Ascending aorta (tissue), 2 donors: ENCODE measurements at regions not wholly inside any gene's neighbourhood (a gene's known extent, or its start where the extent isn't known, plus 50 kb on each side); places are given as distances from the start of the nearest gene placed in this dataset.

Experiments
- DNase-seq, 2 donors: peaks; one replicate each; pipeline ENCODE4 v3.0.0-alpha.2; 2019; ENCODE audit warnings: low spot score in 2 of 2
- H3K27ac ChIP-seq, 2 donors: fragments of 200-600 bp; sonication (generic); one replicate each; pipeline ENCODE4 v1.5.1; 2016 to 2017; ENCODE audit warnings: mild to moderate bottlenecking in 1 of 2
- H3K27me3 ChIP-seq: fragments of 200-600 bp; sonication (generic); one replicate; pipeline ENCODE4 v1.5.1; 2017
- H3K36me3 ChIP-seq, 2 donors: fragments of 200-600 bp; sonication (generic); one replicate each; pipeline ENCODE4 v1.5.1; 2016
- H3K4me1 ChIP-seq, 2 donors: fragments of 200-600 bp; sonication (generic); one replicate each; pipeline ENCODE4 v1.5.1; 2016 to 2017; ENCODE audit warnings: mild to moderate bottlenecking in 1 of 2
- H3K4me3 ChIP-seq, 2 donors: fragments of 200-600 bp; sonication (generic); one replicate each; pipeline ENCODE4 v1.5.1; 2016 to 2017; ENCODE audit warnings: mild to moderate bottlenecking in 1 of 2
- H3K9me3 ChIP-seq, 2 donors: fragments of 200-600 bp; sonication (generic); one replicate each; pipeline ENCODE4 v1.5.1; 2016
- intact Hi-C: fragments of 100-400 bp; cut with DNase I; formaldehyde crosslinking; loops from one replicate; pipeline ENCODE4 v1.15.1; 2023
- TF ChIP-seq, protein P1 (sequence below), 3 experiments: fragments of 200-600 bp in 2 of 3; fragments of 450-650 bp in 1 of 3; sonication (generic) in 2 of 3; IDR thresholded peaks; one replicate each; pipeline ENCODE4 v1.5.1; 2016 to 2019; ENCODE audit warnings: antibody characterized with exemption in 3 of 3, mild to moderate bottlenecking in 1 of 3, moderate library complexity in 1 of 3

DNA sequence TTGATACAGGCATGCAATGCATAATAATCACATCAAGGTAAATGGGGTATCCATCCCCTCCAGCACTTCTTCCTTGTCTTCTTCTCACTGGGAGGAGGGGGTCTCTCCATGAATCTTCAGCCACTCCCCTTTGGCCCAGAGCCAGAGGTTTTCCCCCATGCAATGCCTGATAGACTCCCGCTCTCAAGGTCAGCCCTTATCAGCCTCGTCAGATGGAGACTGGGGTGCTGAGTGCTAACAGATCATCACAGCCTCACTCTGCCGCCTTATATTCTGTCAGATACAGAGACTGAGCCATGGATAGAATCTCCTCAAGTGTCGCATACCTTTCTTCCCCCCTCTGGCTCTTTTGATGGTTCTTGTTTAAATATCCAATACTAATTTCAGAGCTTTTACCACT lies 503.1 kb downstream of the AACS start:
- Histone ChIP-seq H3K4me3 (no peak overlapping the region), H3K36me3 (no peaks in the 10 kb centered on the region), H3K27ac (no peak overlapping the region), H3K4me1 (no peaks in the 10 kb centered on the region), H3K9me3 (no peaks in the 10 kb centered on the region), H3K27me3 (no peaks in the 10 kb centered on the region)
- no peak for DNase-seq
- intact Hi-C loops = no loop called here
- TF ChIP-seq, protein P1, sequence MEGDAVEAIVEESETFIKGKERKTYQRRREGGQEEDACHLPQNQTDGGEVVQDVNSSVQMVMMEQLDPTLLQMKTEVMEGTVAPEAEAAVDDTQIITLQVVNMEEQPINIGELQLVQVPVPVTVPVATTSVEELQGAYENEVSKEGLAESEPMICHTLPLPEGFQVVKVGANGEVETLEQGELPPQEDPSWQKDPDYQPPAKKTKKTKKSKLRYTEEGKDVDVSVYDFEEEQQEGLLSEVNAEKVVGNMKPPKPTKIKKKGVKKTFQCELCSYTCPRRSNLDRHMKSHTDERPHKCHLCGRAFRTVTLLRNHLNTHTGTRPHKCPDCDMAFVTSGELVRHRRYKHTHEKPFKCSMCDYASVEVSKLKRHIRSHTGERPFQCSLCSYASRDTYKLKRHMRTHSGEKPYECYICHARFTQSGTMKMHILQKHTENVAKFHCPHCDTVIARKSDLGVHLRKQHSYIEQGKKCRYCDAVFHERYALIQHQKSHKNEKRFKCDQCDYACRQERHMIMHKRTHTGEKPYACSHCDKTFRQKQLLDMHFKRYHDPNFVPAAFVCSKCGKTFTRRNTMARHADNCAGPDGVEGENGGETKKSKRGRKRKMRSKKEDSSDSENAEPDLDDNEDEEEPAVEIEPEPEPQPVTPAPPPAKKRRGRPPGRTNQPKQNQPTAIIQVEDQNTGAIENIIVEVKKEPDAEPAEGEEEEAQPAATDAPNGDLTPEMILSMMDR (IDR thresholded peaks at IDR 0.05) = no peak

DNA sequence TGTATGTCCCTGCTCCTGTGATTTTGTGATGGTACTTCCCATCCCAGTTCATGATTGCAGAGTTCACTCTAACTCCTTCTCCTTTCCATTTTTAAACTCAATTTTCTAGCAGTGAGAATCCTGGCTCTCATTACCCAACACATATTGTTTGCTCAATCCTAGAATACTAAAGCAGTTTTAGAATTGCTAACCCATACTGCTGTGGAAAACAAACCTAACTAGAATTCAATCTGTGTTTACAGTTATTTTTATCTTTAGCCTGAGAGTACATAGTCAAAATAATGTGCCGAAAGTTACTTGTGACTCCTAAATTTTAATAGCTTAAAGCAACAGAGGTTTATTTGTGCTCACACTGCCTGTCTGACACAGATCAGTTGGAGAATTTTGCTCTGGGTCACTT lies 508.0 kb downstream of the AACS start:
- Histone ChIP-seq H3K36me3 (no peaks in the 10 kb centered on the region), H3K9me3 (no peaks in the 10 kb centered on the region), H3K27ac (peak overlapping the region in 1 of 2 donors; percentile 12), H3K4me1 (no peaks in the 10 kb centered on the region), H3K4me3 (no peak overlapping the region), H3K27me3 (no peaks in the 10 kb centered on the region)
- intact Hi-C loops = no loop called here
- DNase-seq = no peak
- TF ChIP-seq, protein P1 (IDR thresholded peaks at IDR 0.05) = no peak

DNA sequence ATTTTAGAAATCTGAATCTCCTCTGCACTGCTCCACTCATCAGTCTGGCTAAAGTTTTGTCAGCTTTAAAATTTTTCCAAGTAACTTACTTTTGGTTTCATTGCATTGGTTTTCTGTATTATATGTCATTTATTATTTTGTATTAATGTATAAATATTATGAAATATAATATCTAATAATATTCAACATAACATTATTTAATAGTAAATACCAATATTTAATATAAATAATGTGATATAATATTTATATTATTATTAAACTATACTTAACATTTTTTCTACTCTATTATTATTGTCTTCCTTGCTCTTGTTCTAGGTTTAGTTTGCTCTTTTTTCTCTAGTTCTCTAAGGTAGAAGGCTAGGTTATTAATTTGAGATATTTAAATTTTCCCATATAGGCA lies 512.1 kb downstream of the AACS start:
- TF ChIP-seq, protein P1 (IDR thresholded peaks at IDR 0.05) = no peak
- H3K4me3 ChIP-seq = no peak overlapping the region
- intact Hi-C loops = no loop called here
- no peaks in the 10 kb centered on the region for H3K36me3 ChIP-seq
- peaks cover 0 to 5% of the 10 kb centered on the region in 2 donors for H3K9me3 ChIP-seq
- no peaks in the 10 kb centered on the region for H3K4me1 ChIP-seq
- H3K27me3 ChIP-seq = no peaks in the 10 kb centered on the region
- no peak overlapping the region for H3K27ac ChIP-seq
- no peak for DNase-seq

DNA sequence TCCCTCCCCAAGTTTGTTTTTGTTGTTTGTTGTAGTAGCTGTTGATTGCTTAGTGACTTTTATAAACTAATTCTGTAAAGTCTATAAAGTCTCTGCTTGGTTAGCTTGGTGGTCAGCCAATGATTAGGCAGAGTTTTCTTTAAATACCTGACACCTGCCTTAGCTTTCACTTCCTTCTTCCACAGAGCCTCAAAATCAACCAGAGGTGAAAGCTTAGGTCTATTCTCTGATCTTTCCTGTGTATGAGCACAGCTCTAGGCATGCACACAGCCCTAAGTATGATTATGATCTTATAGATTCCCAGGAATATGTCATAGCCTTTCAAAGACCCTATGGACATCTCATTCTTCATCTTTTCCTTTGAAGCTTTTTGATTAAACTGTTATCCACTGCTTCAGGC lies 514.7 kb downstream of the AACS start:
- H3K9me3 ChIP-seq = peaks cover 0 to 5% of the 10 kb centered on the region in 2 donors
- H3K36me3 ChIP-seq = no peaks in the 10 kb centered on the region
- no peaks in the 10 kb centered on the region for H3K4me1 ChIP-seq
- intact Hi-C loops = no loop called here
- DNase-seq = no peak
- no peak overlapping the region for H3K4me3 ChIP-seq
- H3K27ac ChIP-seq = no peak overlapping the region
- TF ChIP-seq, protein P1 (IDR thresholded peaks at IDR 0.05) = no peak
- H3K27me3 ChIP-seq = no peaks in the 10 kb centered on the region

DNA sequence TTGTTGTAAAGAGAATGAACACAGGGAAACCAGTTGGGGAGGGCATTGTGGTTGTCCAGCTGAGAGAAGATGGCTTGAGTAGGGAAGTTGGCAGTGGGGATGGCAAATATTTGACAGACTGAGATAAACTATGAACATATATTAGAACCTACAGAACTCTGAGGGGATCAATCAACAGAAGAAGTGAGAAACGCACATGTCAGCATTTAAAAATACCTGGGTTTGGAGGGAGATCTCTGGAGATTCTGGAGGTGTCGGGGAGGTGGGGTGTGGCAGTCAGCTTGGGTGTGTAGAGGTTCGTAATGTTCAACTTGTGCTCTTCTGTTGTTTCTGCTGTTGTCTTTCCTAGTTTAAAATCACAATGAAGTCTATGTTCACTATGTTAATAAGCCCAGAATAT lies 517.8 kb downstream of the AACS start:
- H3K4me1 ChIP-seq = no peaks in the 10 kb centered on the region
- no peak overlapping the region for H3K4me3 ChIP-seq
- H3K36me3 ChIP-seq = no peaks in the 10 kb centered on the region
- no peaks in the 10 kb centered on the region for H3K27me3 ChIP-seq
- intact Hi-C loops = no loop called here
- no peak overlapping the region for H3K27ac ChIP-seq
- DNase-seq = no peak
- peaks cover 0 to 5% of the 10 kb centered on the region in 2 donors for H3K9me3 ChIP-seq
- TF ChIP-seq, protein P1 (IDR thresholded peaks at IDR 0.05) = no peak

DNA sequence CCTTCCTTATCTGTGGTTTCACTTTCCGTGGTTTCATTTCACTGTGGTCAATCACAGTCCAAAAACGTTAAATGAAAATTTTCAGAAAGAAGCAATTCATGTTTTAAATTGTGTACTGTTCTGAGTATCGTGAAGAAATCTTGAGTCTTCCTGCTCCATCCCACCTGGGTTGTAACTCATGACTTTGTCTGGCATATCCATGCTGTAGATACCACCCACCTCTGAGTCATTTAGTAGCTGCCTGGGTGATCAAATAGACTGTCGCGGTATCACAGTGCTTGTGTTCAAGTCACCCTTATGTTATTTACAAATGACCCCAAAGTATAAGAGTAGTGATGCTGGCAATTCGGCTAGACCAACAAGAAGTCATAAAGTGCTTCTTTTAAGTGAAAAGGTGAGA lies 521.2 kb downstream of the AACS start:
- H3K4me1 ChIP-seq = no peaks in the 10 kb centered on the region
- no peak overlapping the region for H3K4me3 ChIP-seq
- no peaks in the 10 kb centered on the region for H3K9me3 ChIP-seq
- TF ChIP-seq, protein P1 (IDR thresholded peaks at IDR 0.05) = no peak
- H3K36me3 ChIP-seq = no peaks in the 10 kb centered on the region
- intact Hi-C loops = no loop called here
- no peaks in the 10 kb centered on the region for H3K27me3 ChIP-seq
- DNase-seq = no peak
- H3K27ac ChIP-seq = no peak overlapping the region
